Dendritic cell treated with granulocyte-macrophage colony-stimulating factor and Interleukin-4, amounts not matched to agents 40 ng/mL and 50 ng/mL, for 4 days (primary cell): ENCODE measurements at regions not wholly inside any gene's neighbourhood (a gene's known extent, or its start where the extent isn't known, plus 50 kb on each side); places are given as distances from the start of the nearest gene placed in this dataset.
"Not testable (repeated sequence)": the region's sequence is repeated elsewhere in the genome, so short reads cannot be mapped to it uniquely, and the experiment has no call there.

Experiments used
- H3K27ac Mint-ChIP-seq: one replicate; pipeline ENCODE4 v1.8.0; 2022; ENCODE audit warnings: mild to moderate bottlenecking, mixed read lengths
- H3K27me3 Mint-ChIP-seq: one replicate; pipeline ENCODE4 v1.8.0; 2022; ENCODE audit warnings: mild to moderate bottlenecking, mixed read lengths
- H3K36me3 Mint-ChIP-seq: one replicate; pipeline ENCODE4 v1.8.0; 2022; ENCODE audit warnings: low read depth, mixed read lengths
- H3K4me1 Mint-ChIP-seq: one replicate; pipeline ENCODE4 v1.8.0; 2022; ENCODE audit warnings: low read depth, mixed read lengths
- H3K4me3 Mint-ChIP-seq: one replicate; pipeline ENCODE4 v1.8.0; 2022; ENCODE audit warnings: mild to moderate bottlenecking, moderate library complexity, mixed read lengths
- H3K9me3 Mint-ChIP-seq: one replicate; pipeline ENCODE4 v1.8.0; 2022; ENCODE audit warnings: mixed read lengths
- intact Hi-C: fragments of 100-400 bp; cut with micrococcal nuclease; formaldehyde crosslinking; loops from one replicate; pipeline ENCODE4 v1.15.0; 2022

DNA sequence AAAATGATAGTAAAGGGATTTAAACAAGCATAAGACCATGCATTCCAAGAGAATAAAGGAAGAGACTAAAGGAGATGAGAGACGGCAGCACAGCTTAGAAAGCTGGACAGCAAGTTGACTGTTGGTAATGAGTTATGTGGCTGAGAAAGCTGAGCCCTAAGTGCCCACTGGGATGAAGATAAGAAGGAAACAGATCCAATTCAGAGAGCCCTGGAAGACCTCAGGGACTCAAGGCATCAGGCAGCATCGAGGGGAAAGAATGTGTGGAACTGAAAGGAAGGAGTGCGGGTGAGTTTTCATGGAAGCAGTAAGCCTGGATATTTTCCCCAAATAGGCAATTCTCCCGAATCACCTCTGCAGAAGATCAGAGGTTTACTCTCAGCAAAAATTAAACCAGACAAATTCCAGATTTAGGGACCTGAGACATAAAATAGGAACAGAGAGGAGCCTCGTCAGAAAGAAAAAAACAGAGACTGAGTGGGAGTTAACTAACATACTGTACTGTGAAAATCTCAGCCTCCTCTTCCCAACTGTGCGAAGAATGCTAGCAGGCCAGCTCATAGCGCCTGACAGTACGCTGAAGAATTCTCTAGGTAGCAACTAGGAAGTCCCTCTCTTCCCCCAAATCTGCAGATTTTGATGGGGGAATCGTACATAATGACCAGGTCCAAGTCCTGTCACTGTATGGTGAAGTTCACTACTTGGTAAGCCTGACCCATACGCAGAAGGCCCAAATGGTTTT, 187.7 kb upstream of the TAPT1 start:
- Mint-ChIP-seq H3K36me3 (no peaks in the 10 kb centered on the region), H3K27me3 (no peaks in the 10 kb centered on the region), H3K4me1 (peaks cover 5% of the 10 kb centered on the region), H3K4me3 (no peak overlapping the region), H3K9me3 (peaks cover 20% of the 10 kb centered on the region), H3K27ac (no peak overlapping the region)
- intact Hi-C loops = no loop called here

DNA sequence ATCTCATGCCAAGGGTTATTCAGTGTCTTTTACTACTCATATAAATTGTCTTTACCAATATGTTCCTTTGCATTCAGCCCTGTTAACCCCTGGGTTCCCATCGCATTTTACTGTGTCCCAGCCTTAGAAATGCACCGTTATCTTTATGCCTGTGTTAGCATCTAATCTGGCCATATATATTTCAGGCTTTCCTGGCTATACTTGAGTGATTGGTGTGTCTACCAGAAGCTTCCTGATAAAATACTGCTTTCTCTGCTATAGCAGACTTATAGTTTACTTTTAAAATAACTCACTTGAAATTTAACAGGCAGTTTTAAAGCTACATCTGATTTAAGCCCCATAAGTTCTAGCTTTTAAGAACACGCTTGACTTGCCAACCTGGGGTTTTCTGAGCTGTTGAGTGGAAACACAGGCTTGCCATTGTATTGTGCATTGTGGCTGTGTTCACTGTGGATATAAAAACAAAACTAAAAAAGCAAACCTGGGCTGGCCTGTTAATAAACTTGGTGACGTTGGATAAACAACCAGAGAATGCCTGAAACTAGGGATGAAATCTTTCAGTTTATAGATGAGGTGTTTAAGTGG, 185.3 kb upstream of the TAPT1 start:
- Mint-ChIP-seq H3K36me3 (no peaks in the 10 kb centered on the region), H3K27me3 (no peaks in the 10 kb centered on the region), H3K4me3 (no peak overlapping the region), H3K27ac (no peak overlapping the region), H3K9me3 (peaks cover 14% of the 10 kb centered on the region), H3K4me1 (no peaks in the 10 kb centered on the region)
- intact Hi-C loops = no loop called here

DNA sequence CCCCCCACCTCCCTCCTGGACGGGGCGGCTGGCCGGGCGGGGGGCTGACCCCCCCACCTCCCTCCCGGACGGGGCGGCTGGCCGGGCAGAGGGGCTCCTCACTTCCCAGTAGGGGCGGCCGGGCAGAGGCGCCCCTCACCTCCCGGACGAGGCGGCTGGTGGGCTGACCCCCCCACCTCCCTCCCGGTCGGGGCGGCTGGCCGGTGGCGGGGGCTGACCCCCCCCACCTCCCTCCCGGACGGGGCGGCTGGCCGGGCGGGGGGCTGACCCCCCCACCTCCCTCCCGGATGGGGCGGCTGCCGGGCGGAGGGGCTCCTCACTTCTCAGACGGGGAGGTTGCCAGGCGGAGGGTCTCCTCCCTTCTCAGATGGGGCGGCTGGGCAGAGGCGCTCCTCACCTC, 166.9 kb upstream of the TAPT1 start:
- H3K27me3 Mint-ChIP-seq, H3K9me3 Mint-ChIP-seq, H3K27ac Mint-ChIP-seq, H3K36me3 Mint-ChIP-seq, intact Hi-C loops, H3K4me3 Mint-ChIP-seq, H3K4me1 Mint-ChIP-seq: not testable (repeated sequence)

DNA sequence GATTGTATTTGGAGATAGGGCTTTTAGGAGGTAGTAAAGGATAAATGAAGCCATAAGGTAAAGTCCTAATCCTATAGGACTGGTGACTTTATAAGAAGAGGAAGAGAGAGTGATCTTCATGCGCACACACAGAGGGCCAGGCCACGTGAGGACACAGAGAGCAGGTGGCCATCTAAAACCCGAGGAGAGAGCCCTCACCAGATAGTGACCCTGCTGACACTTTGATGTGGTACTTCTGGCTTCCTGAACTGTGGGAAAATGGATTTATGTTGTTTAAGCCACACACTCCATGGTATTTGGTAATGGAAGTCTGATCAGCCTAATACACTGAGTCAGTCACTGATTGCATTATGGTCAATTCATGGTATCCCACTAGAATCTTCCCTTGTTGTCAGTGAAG, 164.9 kb upstream of the TAPT1 start:
- Mint-ChIP-seq H3K27ac (no peak overlapping the region), H3K27me3 (peaks cover 2% of the 10 kb centered on the region), H3K36me3 (no peaks in the 10 kb centered on the region), H3K9me3 (no peaks in the 10 kb centered on the region), H3K4me1 (no peaks in the 10 kb centered on the region), H3K4me3 (no peak overlapping the region)
- intact Hi-C loops = no loop called here

DNA sequence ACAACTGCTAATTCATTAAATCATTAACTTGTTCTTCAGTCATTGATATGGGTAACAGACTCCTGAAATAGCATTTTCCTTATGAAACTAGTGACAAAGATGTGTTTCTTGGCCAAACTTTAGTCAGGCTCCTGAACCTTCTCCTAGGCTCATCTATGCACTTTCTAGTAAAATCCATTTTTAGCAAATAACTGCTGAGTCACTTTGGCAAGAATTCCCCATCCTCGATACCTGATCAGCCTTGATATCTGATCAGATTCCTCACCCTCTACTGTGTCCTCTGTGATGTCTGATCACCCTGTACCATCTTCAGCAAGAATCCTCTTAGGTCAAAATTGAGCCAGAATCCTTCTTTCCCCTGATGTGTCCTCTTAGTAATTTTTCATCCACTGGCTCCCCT, 161.2 kb upstream of the TAPT1 start:
- Mint-ChIP-seq H3K27ac (no peak overlapping the region), H3K36me3 (no peaks in the 10 kb centered on the region), H3K9me3 (no peaks in the 10 kb centered on the region), H3K4me1 (no peaks in the 10 kb centered on the region), H3K4me3 (no peak overlapping the region), H3K27me3 (peaks cover 2% of the 10 kb centered on the region)
- intact Hi-C loops = no loop called here

DNA sequence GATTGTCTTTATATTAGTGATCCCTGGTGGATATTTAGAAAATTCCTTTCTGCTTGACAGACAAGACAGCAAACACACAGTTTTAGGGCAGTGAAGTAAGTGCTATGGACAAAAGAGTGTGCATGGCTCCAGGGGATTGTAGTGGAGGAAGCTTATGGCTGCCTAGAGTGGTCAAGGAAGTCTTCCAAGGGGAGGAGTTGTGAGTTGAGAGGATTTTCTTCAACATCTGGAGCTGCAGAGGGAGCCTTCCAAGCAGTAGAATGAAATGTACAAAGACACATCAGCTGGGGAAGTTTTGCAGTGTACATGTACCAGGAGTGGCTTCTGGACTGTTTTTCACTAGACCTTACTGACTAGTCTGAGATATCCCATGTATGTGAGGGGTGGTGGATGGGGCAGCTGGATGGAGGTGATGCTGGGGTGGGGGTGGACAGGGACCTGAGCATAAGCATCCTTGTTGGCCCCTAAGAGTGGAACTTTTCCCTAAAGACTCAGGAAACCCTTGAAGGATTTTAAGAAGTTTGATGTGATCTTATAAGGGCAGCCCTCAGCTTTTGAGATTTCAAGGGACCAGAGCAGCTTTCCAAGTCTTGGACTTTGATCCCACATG, 160.5 kb upstream of the TAPT1 start:
- no peak overlapping the region for H3K27ac Mint-ChIP-seq
- no peaks in the 10 kb centered on the region for H3K4me1 Mint-ChIP-seq

DNA sequence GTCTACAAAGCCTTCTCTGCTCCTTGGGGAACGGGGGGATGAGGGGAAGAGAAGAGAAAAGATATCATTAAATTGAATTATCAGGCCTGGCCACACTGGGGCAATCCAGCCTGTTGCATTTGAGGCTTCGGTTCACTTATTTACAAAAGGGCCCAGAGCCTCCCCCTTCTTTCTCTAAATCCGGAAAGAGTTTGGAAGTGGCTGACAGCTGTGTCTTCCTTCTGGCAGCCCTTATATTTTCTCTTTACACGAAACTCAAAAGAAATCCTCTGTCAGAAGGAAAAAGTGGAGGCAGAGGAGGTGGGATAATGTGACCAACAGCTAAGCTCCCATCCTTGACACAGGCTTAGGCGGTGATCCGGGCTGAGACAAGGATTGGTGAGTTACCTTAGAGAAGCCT, 158.3 kb upstream of the TAPT1 start:
- intact Hi-C loops = no loop called here
- H3K27ac Mint-ChIP-seq = no peak overlapping the region
- no peak overlapping the region for H3K4me3 Mint-ChIP-seq
- H3K4me1 Mint-ChIP-seq = no peaks in the 10 kb centered on the region
- no peaks in the 10 kb centered on the region for H3K27me3 Mint-ChIP-seq
- H3K36me3 Mint-ChIP-seq = no peaks in the 10 kb centered on the region
- H3K9me3 Mint-ChIP-seq = peaks cover 1% of the 10 kb centered on the region

More for the DNA sequence above, 160.5 kb upstream of the TAPT1 start:
- no peaks in the 10 kb centered on the region for H3K9me3 Mint-ChIP-seq
- peaks cover 2% of the 10 kb centered on the region for H3K27me3 Mint-ChIP-seq
- no peaks in the 10 kb centered on the region for H3K36me3 Mint-ChIP-seq
- intact Hi-C loops = no loop called here
- H3K4me3 Mint-ChIP-seq = no peak overlapping the region

DNA sequence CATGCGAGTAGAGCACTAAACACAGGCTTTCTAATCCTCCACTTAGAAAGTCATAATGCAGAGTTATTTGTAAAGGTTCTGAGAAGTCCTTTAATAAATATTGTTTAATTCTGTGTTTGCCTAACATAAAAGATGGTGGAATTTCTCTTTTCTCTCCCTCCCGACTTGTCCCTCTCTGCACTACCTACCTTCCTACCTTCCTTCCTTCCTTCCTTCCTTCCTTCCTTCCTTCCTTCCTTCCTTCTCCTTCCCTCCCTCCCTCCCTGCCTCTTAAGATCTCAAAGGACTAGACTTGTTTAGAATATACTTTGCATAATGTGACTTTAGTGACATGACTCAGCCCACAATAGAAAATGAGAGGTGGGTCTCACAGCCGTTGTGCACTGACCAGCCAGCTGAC, 156.3 kb upstream of the TAPT1 start:
- intact Hi-C loops = no loop called here
- no peaks in the 10 kb centered on the region for H3K27me3 Mint-ChIP-seq

DNA sequence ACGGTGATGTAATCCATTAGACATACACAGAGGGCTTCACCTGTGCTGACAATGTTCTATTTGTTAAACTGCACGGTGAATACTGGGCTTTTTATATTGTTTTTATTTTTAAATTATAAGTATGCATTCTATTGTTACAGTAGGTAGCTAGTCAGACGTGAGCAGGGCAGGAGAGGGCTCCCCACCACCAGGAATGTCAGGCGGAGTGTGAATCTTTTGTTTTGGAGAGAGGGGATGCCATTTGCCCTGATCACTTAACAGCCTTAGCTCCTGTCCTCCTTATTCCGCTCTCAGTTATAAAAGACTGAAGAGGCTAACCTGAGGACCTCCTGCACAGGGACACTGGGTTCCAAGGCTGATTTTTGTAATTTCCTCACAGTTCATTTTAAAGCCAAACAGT, 151.6 kb upstream of the TAPT1 start:
- intact Hi-C loops = no loop called here
- H3K9me3 Mint-ChIP-seq = peaks cover 12% of the 10 kb centered on the region
- H3K4me3 Mint-ChIP-seq = no peak overlapping the region
- peaks cover 5% of the 10 kb centered on the region for H3K4me1 Mint-ChIP-seq
- H3K27me3 Mint-ChIP-seq = no peaks in the 10 kb centered on the region
- no peaks in the 10 kb centered on the region for H3K36me3 Mint-ChIP-seq
- H3K27ac Mint-ChIP-seq = no peak overlapping the region

More for the DNA sequence above, 156.3 kb upstream of the TAPT1 start:
- Mint-ChIP-seq H3K27ac (no peak overlapping the region), H3K36me3 (no peaks in the 10 kb centered on the region), H3K9me3 (peaks cover 12% of the 10 kb centered on the region), H3K4me1 (peaks cover 5% of the 10 kb centered on the region), H3K4me3 (no peak overlapping the region)

DNA sequence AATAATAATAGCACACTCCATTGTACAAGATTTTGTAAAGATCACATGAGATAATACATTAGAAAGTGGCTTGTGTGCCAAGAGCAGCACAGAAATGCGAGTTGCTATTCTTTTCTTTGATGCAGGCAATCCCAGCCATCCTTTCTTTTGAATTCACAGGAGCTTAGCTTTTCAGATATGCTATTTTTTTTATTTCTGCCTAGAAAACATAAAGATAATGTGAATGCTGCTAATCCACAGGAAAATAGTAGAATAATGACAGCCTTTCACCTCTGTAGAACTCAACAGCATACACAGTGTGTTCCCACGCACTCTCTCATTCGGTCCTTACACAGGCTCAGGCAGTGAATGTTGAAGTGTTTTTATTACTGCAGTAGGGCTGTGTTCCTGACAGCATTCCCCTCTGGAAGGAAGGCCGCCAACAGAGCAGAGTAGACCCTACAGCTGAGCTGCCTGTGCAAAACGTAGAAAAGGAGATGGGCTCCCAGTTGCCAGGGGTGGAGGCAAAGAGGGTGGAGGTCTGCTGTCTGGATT, 138.8 kb upstream of the TAPT1 start:
- intact Hi-C loops = no loop called here
- no peaks in the 10 kb centered on the region for H3K9me3 Mint-ChIP-seq
- H3K27me3 Mint-ChIP-seq = no peaks in the 10 kb centered on the region
- H3K4me1 Mint-ChIP-seq = no peaks in the 10 kb centered on the region
- no peak overlapping the region for H3K4me3 Mint-ChIP-seq
- no peak overlapping the region for H3K27ac Mint-ChIP-seq
- H3K36me3 Mint-ChIP-seq = no peaks in the 10 kb centered on the region

DNA sequence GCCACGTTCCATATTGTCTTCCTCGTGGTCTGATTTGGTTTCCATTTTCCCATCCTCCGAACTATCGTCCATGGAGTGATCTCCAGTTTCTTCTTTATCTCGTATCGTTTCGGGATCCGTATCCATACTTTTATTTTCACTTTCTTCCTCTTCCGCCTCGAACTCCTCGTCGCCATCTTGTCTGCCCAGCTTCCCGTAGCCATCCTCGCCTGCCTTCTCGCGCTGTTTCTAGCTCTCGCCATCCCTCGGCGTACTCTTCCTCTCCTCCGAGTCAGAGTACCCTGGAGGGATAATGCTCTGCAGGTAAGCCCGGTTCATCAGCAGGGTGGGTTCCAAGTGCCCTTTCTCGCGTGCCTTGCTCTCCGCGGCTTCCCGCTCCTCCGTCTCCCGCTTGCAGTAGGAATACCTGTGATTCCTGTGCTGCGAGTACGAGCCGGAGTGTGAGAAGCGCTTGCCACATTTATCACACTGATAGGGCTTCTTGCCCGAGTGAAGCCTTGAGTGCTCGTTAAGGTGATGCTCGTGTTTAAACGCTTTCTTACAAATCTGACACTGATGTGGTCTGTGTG, 134.5 kb upstream of the TAPT1 start:
- intact Hi-C loops = no loop called here

DNA sequence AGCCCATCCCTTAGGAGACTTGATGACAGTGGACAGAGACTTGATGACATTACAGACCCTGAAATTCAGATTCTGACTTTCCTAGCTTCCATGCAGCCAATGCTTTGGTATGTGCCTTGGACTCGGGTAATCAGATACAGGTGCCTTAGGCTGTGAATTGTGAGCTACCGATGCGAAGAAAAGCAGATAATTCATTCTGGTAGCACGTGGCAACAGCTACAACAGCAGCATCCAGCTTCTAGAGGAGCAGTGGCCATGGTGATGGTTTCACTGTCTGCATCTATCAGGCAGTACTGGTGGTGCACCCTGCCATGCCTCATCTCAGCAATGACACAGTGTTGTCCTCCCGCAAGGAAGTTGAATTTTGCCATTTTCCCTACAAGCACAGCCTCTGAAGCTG, 126.9 kb upstream of the TAPT1 start:
- Mint-ChIP-seq H3K27ac (no peak overlapping the region), H3K4me3 (no peak overlapping the region), H3K27me3 (peaks cover 1% of the 10 kb centered on the region), H3K4me1 (no peaks in the 10 kb centered on the region), H3K9me3 (no peaks in the 10 kb centered on the region), H3K36me3 (no peaks in the 10 kb centered on the region)
- intact Hi-C loops = no loop called here

More for the DNA sequence above, 134.5 kb upstream of the TAPT1 start:
- H3K27me3 Mint-ChIP-seq = no peaks in the 10 kb centered on the region
- no peak overlapping the region for H3K4me3 Mint-ChIP-seq
- no peak overlapping the region for H3K27ac Mint-ChIP-seq
- no peaks in the 10 kb centered on the region for H3K36me3 Mint-ChIP-seq
- H3K9me3 Mint-ChIP-seq = no peaks in the 10 kb centered on the region
- no peaks in the 10 kb centered on the region for H3K4me1 Mint-ChIP-seq

DNA sequence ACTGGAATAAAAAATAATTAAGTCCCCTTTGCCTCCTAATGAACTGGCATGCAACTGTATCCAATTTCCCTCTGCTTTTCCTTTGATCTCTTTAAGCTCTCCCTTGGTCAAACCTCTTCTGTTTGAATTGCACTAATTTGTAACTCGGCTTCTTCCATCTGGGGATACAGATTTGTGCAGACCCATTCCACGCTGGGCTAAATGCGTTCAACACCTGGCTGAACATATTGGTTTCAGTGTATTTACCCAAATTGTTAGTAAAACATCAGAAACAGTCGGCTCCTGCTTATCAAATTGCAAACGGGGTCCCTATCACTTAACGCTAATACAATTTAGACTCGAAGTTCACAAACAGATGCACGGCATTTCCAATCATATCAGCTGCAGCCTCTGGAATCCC, 124.9 kb upstream of the TAPT1 start:
- H3K36me3 Mint-ChIP-seq = no peaks in the 10 kb centered on the region
- intact Hi-C loops = no loop called here
- no peak overlapping the region for H3K27ac Mint-ChIP-seq
- H3K9me3 Mint-ChIP-seq = no peaks in the 10 kb centered on the region
- no peak overlapping the region for H3K4me3 Mint-ChIP-seq
- no peaks in the 10 kb centered on the region for H3K4me1 Mint-ChIP-seq
- H3K27me3 Mint-ChIP-seq = peaks cover 1% of the 10 kb centered on the region

DNA sequence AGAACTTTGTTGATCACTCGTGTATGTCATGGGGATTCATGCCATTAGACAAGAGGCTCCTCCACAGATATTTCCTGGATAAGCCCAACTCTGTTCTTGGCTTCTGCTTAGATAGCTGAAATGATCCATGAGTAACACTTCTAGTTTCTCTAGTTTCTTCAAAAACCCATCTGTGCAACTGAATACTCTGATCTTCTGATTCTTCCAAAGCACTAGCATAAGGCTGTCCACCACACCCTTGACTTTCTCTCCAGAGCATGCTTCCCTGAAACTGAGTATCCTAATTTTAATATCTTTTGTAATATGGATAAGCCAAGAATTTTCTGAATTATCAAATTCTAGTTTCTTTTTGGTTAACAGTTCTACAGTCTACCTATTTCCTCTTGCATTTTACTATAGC, 118.6 kb upstream of the TAPT1 start:
- no peak overlapping the region for H3K27ac Mint-ChIP-seq
- H3K4me3 Mint-ChIP-seq = no peak overlapping the region
- H3K9me3 Mint-ChIP-seq = no peaks in the 10 kb centered on the region
- no peaks in the 10 kb centered on the region for H3K36me3 Mint-ChIP-seq
- intact Hi-C loops = no loop called here
- no peaks in the 10 kb centered on the region for H3K27me3 Mint-ChIP-seq
- H3K4me1 Mint-ChIP-seq = no peaks in the 10 kb centered on the region
